ENCODE measurements at regions not wholly inside any gene's neighbourhood (a gene's known extent, or its start where the extent isn't known, plus 50 kb on each side); places are given as distances from the start of the nearest gene placed in this dataset.
"Not testable (repeated sequence)": the region's sequence is repeated elsewhere in the genome, so short reads cannot be mapped to it uniquely, and the experiment has no call there.

DNA sequence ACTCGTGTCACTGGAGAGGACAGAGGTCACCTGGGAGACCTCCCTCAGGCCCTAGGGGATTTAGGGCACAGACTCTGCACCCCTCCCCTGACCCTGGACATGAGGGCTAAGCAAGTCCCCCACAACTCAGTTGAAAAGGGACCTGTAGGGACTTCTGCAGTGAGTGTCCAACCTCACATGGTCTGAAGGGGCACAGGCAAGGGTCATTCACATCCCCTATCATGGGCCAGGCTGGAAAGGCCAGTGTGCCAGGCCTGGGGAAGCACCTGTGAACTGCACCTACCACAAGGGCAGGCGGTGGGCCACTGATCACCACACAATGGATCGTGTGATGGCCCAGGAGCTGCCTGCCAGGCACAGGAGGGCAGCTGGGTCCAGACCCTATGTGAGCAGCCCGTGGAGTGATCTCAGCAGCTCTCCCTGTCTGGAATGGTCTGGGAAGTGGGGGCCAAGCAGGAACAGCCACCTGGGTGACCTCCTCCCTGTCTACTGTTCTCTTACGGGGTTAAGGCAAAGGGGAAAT lies 1502.6 kb upstream of the TPTE start:
- CTCF ChIA-PET; BruUV-seq (replicated peaks): not testable (repeated sequence)

DNA sequence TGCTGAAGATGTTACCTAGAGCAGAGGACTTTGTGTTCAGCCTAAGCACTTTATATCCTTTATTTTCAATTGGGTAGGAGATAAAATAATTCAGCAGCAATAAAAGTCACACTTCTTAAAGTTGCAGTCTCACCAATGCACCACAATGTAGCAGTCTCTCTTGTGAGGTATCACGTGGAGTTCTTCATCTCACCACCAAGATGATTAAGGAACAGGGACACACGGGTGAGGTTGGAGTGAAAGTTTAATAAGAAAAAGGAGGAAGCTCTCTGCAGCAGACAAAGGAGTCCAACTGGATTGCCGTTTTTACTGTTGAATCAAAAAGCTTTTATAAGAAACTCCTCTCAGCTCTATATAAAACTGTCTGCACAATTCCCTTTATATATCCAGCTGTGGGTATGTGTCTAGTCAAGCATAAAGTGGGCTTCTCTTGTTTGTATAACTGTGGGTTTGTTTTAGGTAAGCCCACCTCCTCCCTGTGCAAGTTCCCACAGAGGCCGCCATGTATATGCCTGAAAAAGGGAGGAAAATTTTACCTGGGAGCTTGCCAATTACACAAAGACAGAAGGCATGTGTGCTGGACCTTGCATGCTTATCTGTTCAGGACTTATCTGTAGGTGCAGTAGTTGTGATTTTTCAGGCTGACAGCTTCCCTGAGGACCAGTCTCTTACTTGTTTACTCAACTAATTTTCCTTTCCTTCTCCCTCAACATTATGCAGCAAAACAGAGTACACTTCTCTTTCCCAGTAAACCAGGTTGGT lies 1497.2 kb upstream of the TPTE start:
- ATAC-seq; H3K4me2 ChIP-seq (ENCODE audit: low read length); H3K9ac ChIP-seq (ENCODE audit: low read length); BruUV-seq (replicated peaks); H3K9me3 ChIP-seq (ENCODE audit: control insufficient read depth in 1 of 2, insufficient read depth in 1 of 2, low read depth in 1 of 2, low read length in 2 of 2); H3K4me1 ChIP-seq (ENCODE audit: control insufficient read depth in 1 of 2, insufficient read depth in 2 of 2, low read length in 2 of 2); H4K20me1 ChIP-seq (ENCODE audit: insufficient read depth); intact Hi-C loops (cut with micrococcal nuclease); CTCF ChIA-PET; H3K36me3 ChIP-seq (ENCODE audit: control insufficient read depth in 1 of 2, insufficient read depth in 2 of 2, low read length in 2 of 2); H3K27ac ChIP-seq (ENCODE audit: low read depth, low read length); H3K9me2 ChIP-seq (ENCODE audit: insufficient read depth); RAD21 ChIA-PET (ENCODE audit: low non-redundant PET in 1 of 2, low total read pairs in 2 of 2, uncharacterized antibody in 2 of 2, unreplicated experiment in 2 of 2); DNase-seq (ENCODE audit: low read depth, low spot score); H3K79me2 ChIP-seq (ENCODE audit: insufficient read depth, low read length); H3K27me3 ChIP-seq (ENCODE audit: insufficient read depth, low read length); H3K4me3 ChIP-seq (replicated peaks in 1 of 2; ENCODE audit: low read depth in 1 of 2, low read length in 2 of 2); POLR2A ChIA-PET; H2AFZ ChIP-seq (ENCODE audit: low read depth, low read length, poor library complexity, severe bottlenecking): not testable (repeated sequence)

More for the DNA sequence above, 1502.6 kb upstream of the TPTE start:
- H3K9ac ChIP-seq (ENCODE audit: low read length); H3K9me2 ChIP-seq (ENCODE audit: insufficient read depth); DNase-seq (ENCODE audit: low read depth, low spot score); H2AFZ ChIP-seq (ENCODE audit: low read depth, low read length, poor library complexity, severe bottlenecking); RAD21 ChIA-PET (ENCODE audit: low non-redundant PET in 1 of 2, low total read pairs in 2 of 2, uncharacterized antibody in 2 of 2, unreplicated experiment in 2 of 2); H3K27ac ChIP-seq (ENCODE audit: low read depth, low read length); H3K36me3 ChIP-seq (ENCODE audit: control insufficient read depth in 1 of 2, insufficient read depth in 2 of 2, low read length in 2 of 2); H3K27me3 ChIP-seq (ENCODE audit: insufficient read depth, low read length); POLR2A ChIA-PET; H3K4me3 ChIP-seq (replicated peaks in 1 of 2; ENCODE audit: low read depth in 1 of 2, low read length in 2 of 2); H3K79me2 ChIP-seq (ENCODE audit: insufficient read depth, low read length); H3K4me1 ChIP-seq (ENCODE audit: control insufficient read depth in 1 of 2, insufficient read depth in 2 of 2, low read length in 2 of 2); H3K9me3 ChIP-seq (ENCODE audit: control insufficient read depth in 1 of 2, insufficient read depth in 1 of 2, low read depth in 1 of 2, low read length in 2 of 2); intact Hi-C loops (cut with micrococcal nuclease); ATAC-seq; H3K4me2 ChIP-seq (ENCODE audit: low read length); H4K20me1 ChIP-seq (ENCODE audit: insufficient read depth): not testable (repeated sequence)

GRCh38 chr21:9026729-9027416 lies 1494.5 kb upstream of the TPTE start:
- H3K9me2 ChIP-seq (ENCODE audit: insufficient read depth); RAD21 ChIA-PET (ENCODE audit: low non-redundant PET in 1 of 2, low total read pairs in 2 of 2, uncharacterized antibody in 2 of 2, unreplicated experiment in 2 of 2); POLR2A ChIA-PET; H3K9ac ChIP-seq (ENCODE audit: low read length); H3K27ac ChIP-seq (ENCODE audit: low read depth, low read length); H3K4me2 ChIP-seq (ENCODE audit: low read length); H3K4me1 ChIP-seq (ENCODE audit: control insufficient read depth in 1 of 2, insufficient read depth in 2 of 2, low read length in 2 of 2); H3K27me3 ChIP-seq (ENCODE audit: insufficient read depth, low read length); H3K9me3 ChIP-seq (ENCODE audit: control insufficient read depth in 1 of 2, insufficient read depth in 1 of 2, low read depth in 1 of 2, low read length in 2 of 2); intact Hi-C loops (cut with micrococcal nuclease); H2AFZ ChIP-seq (ENCODE audit: low read depth, low read length, poor library complexity, severe bottlenecking); BruUV-seq (replicated peaks); H3K36me3 ChIP-seq (ENCODE audit: control insufficient read depth in 1 of 2, insufficient read depth in 2 of 2, low read length in 2 of 2); DNase-seq (ENCODE audit: low read depth, low spot score); ATAC-seq; H3K79me2 ChIP-seq (ENCODE audit: insufficient read depth, low read length); H4K20me1 ChIP-seq (ENCODE audit: insufficient read depth); H3K4me3 ChIP-seq (replicated peaks in 1 of 2; ENCODE audit: low read depth in 1 of 2, low read length in 2 of 2); CTCF ChIA-PET: not testable (repeated sequence)

GRCh38 chr21:9027417-9027800 lies 1494.0 kb upstream of the TPTE start:
- H3K4me3 ChIP-seq (replicated peaks in 1 of 2; ENCODE audit: low read depth in 1 of 2, low read length in 2 of 2); H3K4me2 ChIP-seq (ENCODE audit: low read length); DNase-seq (ENCODE audit: low read depth, low spot score); POLR2A ChIA-PET; BruUV-seq (replicated peaks); intact Hi-C loops (cut with micrococcal nuclease); H3K36me3 ChIP-seq (ENCODE audit: control insufficient read depth in 1 of 2, insufficient read depth in 2 of 2, low read length in 2 of 2); H3K79me2 ChIP-seq (ENCODE audit: insufficient read depth, low read length); H3K9me3 ChIP-seq (ENCODE audit: control insufficient read depth in 1 of 2, insufficient read depth in 1 of 2, low read depth in 1 of 2, low read length in 2 of 2); H3K27me3 ChIP-seq (ENCODE audit: insufficient read depth, low read length); H4K20me1 ChIP-seq (ENCODE audit: insufficient read depth); ATAC-seq; CTCF ChIA-PET; H3K4me1 ChIP-seq (ENCODE audit: control insufficient read depth in 1 of 2, insufficient read depth in 2 of 2, low read length in 2 of 2); H3K9me2 ChIP-seq (ENCODE audit: insufficient read depth); H3K9ac ChIP-seq (ENCODE audit: low read length); RAD21 ChIA-PET (ENCODE audit: low non-redundant PET in 1 of 2, low total read pairs in 2 of 2, uncharacterized antibody in 2 of 2, unreplicated experiment in 2 of 2); H2AFZ ChIP-seq (ENCODE audit: low read depth, low read length, poor library complexity, severe bottlenecking); H3K27ac ChIP-seq (ENCODE audit: low read depth, low read length): not testable (repeated sequence)

Data from HCT116 (cell line).